OCI-LY3 (cell line): ENCODE measurements at regions not wholly inside any gene's neighbourhood (a gene's known extent, or its start where the extent isn't known, plus 50 kb on each side); places are given as distances from the start of the nearest gene placed in this dataset.

Experiments
- EZH2phosphoT487 ChIP-seq: fragments of 200-600 bp; shearing (Covaris generic); IDR thresholded peaks from 2 replicates; pipeline ENCODE4 v1.6.1; 2018; ENCODE audit warnings: antibody characterized with exemption, mixed run types, low read depth
- TF ChIP-seq, protein P1 (sequence below): fragments of 200-600, 300-600 bp; sonication (generic); IDR thresholded peaks from 2 replicates; pipeline ENCODE4 v1.5.1; 2014; ENCODE audit warnings: antibody characterized with exemption, low read length, low read depth

DNA sequence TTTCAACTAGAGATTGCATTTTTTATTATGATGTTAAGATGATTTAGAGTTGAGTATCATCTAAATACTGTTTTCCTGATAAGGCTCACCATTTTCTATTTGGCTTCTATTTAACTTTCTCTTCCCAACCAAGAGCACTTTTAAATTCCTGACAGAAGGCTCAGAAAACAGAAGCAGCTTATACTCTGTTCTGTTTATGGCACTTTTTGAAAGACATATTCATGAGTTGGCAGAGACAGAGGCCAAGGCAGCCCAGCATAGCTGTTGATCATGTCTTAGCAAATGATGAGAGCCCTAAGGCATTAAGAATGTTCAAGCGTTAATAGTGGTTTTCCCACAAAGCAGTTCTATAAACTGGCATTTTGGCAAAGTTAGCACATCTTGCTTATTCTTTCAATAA lies 330.3 kb downstream of the TRAM1L1 start:
- TF ChIP-seq, protein P1, sequence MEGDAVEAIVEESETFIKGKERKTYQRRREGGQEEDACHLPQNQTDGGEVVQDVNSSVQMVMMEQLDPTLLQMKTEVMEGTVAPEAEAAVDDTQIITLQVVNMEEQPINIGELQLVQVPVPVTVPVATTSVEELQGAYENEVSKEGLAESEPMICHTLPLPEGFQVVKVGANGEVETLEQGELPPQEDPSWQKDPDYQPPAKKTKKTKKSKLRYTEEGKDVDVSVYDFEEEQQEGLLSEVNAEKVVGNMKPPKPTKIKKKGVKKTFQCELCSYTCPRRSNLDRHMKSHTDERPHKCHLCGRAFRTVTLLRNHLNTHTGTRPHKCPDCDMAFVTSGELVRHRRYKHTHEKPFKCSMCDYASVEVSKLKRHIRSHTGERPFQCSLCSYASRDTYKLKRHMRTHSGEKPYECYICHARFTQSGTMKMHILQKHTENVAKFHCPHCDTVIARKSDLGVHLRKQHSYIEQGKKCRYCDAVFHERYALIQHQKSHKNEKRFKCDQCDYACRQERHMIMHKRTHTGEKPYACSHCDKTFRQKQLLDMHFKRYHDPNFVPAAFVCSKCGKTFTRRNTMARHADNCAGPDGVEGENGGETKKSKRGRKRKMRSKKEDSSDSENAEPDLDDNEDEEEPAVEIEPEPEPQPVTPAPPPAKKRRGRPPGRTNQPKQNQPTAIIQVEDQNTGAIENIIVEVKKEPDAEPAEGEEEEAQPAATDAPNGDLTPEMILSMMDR = no peak
- no peak for TF ChIP-seq EZH2phosphoT487
